MM.1S (cell line): ENCODE measurements at regions not wholly inside any gene's neighbourhood (a gene's known extent, or its start where the extent isn't known, plus 50 kb on each side); places are given as distances from the start of the nearest gene placed in this dataset.
A peak's percentile ranks its signal among the peaks of the same experiment; 100 is the strongest.
"Not testable (repeated sequence)": the region's sequence is repeated elsewhere in the genome, so short reads cannot be mapped to it uniquely, and the experiment has no call there.

ENCODE experiments used
- DNase-seq: peaks from one replicate; pipeline ENCODE4 v3.0.0-alpha.2; 2015
- H2AFZ ChIP-seq: fragments of 300-600 bp; sonication (generic); 2 replicates; pipeline ENCODE4 v1.6.0; 2016; ENCODE audit warnings: antibody characterized with exemption, low read length
- H3F3A ChIP-seq: fragments of 300-600 bp; sonication (generic); 2 replicates; pipeline ENCODE4 v1.6.1; 2016; ENCODE audit warnings: mild to moderate bottlenecking, antibody characterized with exemption, low read length, moderate library complexity, mixed read lengths; ENCODE audit not compliant: insufficient read depth
- H3K27ac ChIP-seq: fragments of 300-600 bp; sonication (generic); 2 replicates; pipeline ENCODE4 v1.5.1; 2016; ENCODE audit warnings: mild to moderate bottlenecking, low read length
- H3K27me3 ChIP-seq: fragments of 300-600 bp; sonication (generic); replicated peaks from 2 replicates; pipeline ENCODE4 v1.6.0; 2016; ENCODE audit warnings: low read length; ENCODE audit not compliant: insufficient read depth
- H3K36me3 ChIP-seq: fragments of 300-600 bp; sonication (generic); replicated peaks from 2 replicates; pipeline ENCODE4 v1.6.1; 2016; ENCODE audit warnings: mild to moderate bottlenecking, low read length, mixed read lengths; ENCODE audit not compliant: insufficient read depth
- H3K4me1 ChIP-seq: fragments of 300-600 bp; sonication (generic); 2 replicates; pipeline ENCODE4 v1.6.1; 2016; ENCODE audit warnings: low read length, mixed read lengths
- H3K4me2 ChIP-seq: fragments of 300-600 bp; sonication (generic); 2 replicates; pipeline ENCODE4 v1.6.0; 2016; ENCODE audit warnings: low read depth, low read length
- H3K4me3 ChIP-seq: fragments of 300-600 bp; sonication (generic); 2 replicates; pipeline ENCODE4 v1.5.1; 2016; ENCODE audit warnings: low read length, mixed read lengths
- H3K79me2 ChIP-seq: fragments of 300-600 bp; sonication (generic); 2 replicates; pipeline ENCODE4 v1.6.1; 2016; ENCODE audit warnings: mixed run types, low read length, mixed read lengths
- H3K9ac ChIP-seq: fragments of 300-600 bp; sonication (generic); 2 replicates; pipeline ENCODE4 v1.6.1; 2016; ENCODE audit warnings: low read length, mixed read lengths
- H3K9me2 ChIP-seq: fragments of 300-600 bp; sonication (generic); replicated peaks from 2 replicates; pipeline ENCODE4 v1.6.1; 2016; ENCODE audit warnings: mild to moderate bottlenecking, low read length, mixed read lengths; ENCODE audit not compliant: insufficient read depth
- H3K9me3 ChIP-seq: fragments of 300-600 bp; sonication (generic); replicated peaks from 2 replicates; pipeline ENCODE4 v1.6.1; 2016; ENCODE audit warnings: mild to moderate bottlenecking, low read length, mixed read lengths; ENCODE audit not compliant: insufficient read depth
- H4K20me1 ChIP-seq: fragments of 300-600 bp; sonication (generic); 2 replicates; pipeline ENCODE4 v1.6.1; 2016; ENCODE audit warnings: mild to moderate bottlenecking, low read length, moderate library complexity, mixed read lengths; ENCODE audit not compliant: insufficient read depth
- CTCF ChIP-seq: fragments of 300-600 bp; sonication (generic); IDR thresholded peaks from 2 replicates; pipeline ENCODE4 v1.5.1; 2016; ENCODE audit warnings: antibody characterized with exemption, low read length, mixed read lengths
- EZH2 ChIP-seq: fragments of 300-600 bp; sonication (generic); optimal IDR thresholded peaks from 2 replicates; pipeline ENCODE3; 2017; ENCODE audit warnings: low read depth, mild to moderate bottlenecking, antibody characterized with exemption, low read length, mixed read lengths
- EZH2phosphoT487 ChIP-seq: fragments of 300-600 bp; sonication (generic); IDR thresholded peaks from 2 replicates; pipeline ENCODE4 v1.6.1; 2018; ENCODE audit warnings: antibody characterized with exemption, low read length

DNA sequence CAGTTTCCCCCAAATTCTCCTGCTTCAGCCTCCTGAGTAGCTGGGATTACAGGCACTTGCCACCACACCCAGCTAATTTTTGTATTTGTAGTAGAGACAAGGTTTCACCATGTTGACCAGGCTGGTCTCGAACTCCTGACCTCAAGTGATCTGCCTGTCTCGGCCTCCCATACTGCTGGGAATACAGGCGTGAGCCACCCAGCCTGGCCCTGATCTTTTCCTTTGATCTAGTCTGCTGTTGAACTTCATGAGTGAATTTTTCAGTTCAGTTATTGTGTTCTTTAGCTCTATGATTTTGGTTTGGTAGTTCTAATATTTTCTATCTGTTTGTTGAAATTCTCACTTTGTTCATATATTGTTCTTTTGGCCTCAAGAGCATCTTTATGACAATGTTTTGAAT, 83.4 kb upstream of the RAP2C start:
- H3F3A ChIP-seq, H3K79me2 ChIP-seq, H3K9ac ChIP-seq, H2AFZ ChIP-seq, H3K4me2 ChIP-seq, H3K27ac ChIP-seq, H3K9me2 ChIP-seq, H4K20me1 ChIP-seq, H3K36me3 ChIP-seq, H3K4me3 ChIP-seq, H3K9me3 ChIP-seq, H3K27me3 ChIP-seq, H3K4me1 ChIP-seq, DNase-seq: not testable (repeated sequence)

DNA sequence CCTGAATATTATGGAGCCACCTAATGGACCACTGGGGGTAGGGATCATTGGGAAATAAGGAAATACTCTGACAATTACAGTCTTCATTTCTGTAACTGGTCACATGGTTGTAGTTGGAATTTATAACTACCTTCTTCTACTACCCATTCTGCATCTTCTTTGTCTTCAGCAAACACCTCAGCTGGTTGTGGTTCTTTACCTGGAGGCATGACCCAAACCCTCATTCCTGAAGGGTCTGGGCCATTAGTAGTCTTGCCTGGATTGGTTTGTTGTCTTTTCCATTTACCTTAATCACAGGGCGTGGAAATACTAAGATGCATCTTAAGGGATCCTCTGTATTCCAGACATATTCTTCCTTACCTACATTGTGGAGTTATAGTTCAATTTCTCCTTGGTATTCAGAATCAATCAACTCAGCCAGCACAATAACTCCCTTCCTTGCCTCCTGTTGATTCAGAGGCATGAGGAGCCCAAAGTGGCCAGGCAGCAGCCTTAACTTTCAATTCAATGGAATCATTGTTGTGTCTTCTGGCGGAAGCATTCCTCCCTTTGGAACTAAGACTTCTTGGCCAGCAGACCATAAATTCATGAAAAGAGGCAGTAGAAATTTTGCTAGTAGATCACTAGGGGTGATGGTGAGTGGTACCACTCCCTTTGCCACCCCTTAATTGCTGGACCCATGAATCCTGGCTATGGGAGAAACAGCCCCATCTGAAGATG, 75.7 kb upstream of the RAP2C start:
- Histone ChIP-seq H3K4me1 (no peaks in the 10 kb centered on the region), H3K9ac (no peak overlapping the region), H3K9me3 (no peaks in the 10 kb centered on the region), H3K79me2 (no peaks in the 10 kb centered on the region), H2AFZ (no peak overlapping the region), H3K27ac (no peak overlapping the region), H4K20me1 (no peaks in the 10 kb centered on the region), H3K9me2 (no peaks in the 10 kb centered on the region), H3K4me3 (no peak overlapping the region), H3K27me3 (no peaks in the 10 kb centered on the region), H3K4me2 (no peak overlapping the region), H3K36me3 (no peaks in the 10 kb centered on the region), H3F3A (no peaks in the 10 kb centered on the region)
- no peak for TF ChIP-seq EZH2phosphoT487
- TF ChIP-seq EZH2, result no peak
- no peak for TF ChIP-seq CTCF
- no peak for DNase-seq

DNA sequence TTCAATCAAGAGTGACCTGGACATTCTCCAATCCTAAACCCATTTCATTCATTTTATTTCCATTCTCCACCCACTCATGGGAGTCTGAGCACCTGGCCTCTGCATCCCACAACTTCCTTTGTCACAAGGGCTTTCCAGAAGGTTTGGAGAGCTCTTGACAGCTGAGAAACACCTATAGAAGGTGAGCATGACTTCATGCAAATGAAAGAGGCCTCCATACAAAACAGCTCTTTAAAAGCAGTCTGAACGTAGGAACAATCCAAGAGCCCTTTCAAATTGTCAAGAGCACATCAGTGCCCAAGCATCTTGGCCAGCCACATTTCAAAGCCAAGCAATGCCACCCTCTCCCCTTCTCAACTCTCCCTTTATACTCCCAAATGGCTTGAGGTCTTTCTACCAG, 74.9 kb upstream of the RAP2C start:
- no peak for DNase-seq
- H3K79me2 ChIP-seq, result no peaks in the 10 kb centered on the region
- H3K4me1 ChIP-seq, result no peaks in the 10 kb centered on the region
- no peaks in the 10 kb centered on the region for H3K9me3 ChIP-seq
- no peak overlapping the region for H2AFZ ChIP-seq
- no peaks in the 10 kb centered on the region for H3F3A ChIP-seq
- H3K27me3 ChIP-seq, result no peaks in the 10 kb centered on the region
- H3K9ac ChIP-seq, result no peak overlapping the region
- TF ChIP-seq CTCF, result no peak
- no peak for TF ChIP-seq EZH2phosphoT487
- no peak for TF ChIP-seq EZH2
- H3K4me3 ChIP-seq, result no peak overlapping the region
- H4K20me1 ChIP-seq, result no peaks in the 10 kb centered on the region
- no peaks in the 10 kb centered on the region for H3K36me3 ChIP-seq
- H3K27ac ChIP-seq, result no peak overlapping the region
- no peaks in the 10 kb centered on the region for H3K9me2 ChIP-seq
- H3K4me2 ChIP-seq, result no peak overlapping the region

GRCh38 chrX:132292793-132293192, 73.5 kb upstream of the RAP2C start:
- DNase-seq, result peak; percentile 74

More at GRCh38 chrX:132292793-132293192, 73.5 kb upstream of the RAP2C start:
- no peaks in the 10 kb centered on the region for H3K9me2 ChIP-seq
- no peak overlapping the region for H3K27ac ChIP-seq
- peak overlapping the region; percentile 52; the same call in 1 of the 2 replicates for H2AFZ ChIP-seq
- H3K4me2 ChIP-seq, result peak overlapping the region; percentile 38; the same call in 1 of the 2 replicates
- H3K4me1 ChIP-seq, result no peaks in the 10 kb centered on the region
- H3K79me2 ChIP-seq, result no peaks in the 10 kb centered on the region
- no peak overlapping the region for H3K4me3 ChIP-seq
- H3K9me3 ChIP-seq, result no peaks in the 10 kb centered on the region
- H3K36me3 ChIP-seq, result no peaks in the 10 kb centered on the region
- no peak for TF ChIP-seq EZH2phosphoT487
- peak; percentile 68 for TF ChIP-seq CTCF
- no peak for TF ChIP-seq EZH2
- no peaks in the 10 kb centered on the region for H3F3A ChIP-seq
- no peaks in the 10 kb centered on the region for H3K27me3 ChIP-seq
- H3K9ac ChIP-seq, result no peak overlapping the region
- H4K20me1 ChIP-seq, result no peaks in the 10 kb centered on the region
